ENCODE measurements at regions not wholly inside any gene's neighbourhood (a gene's known extent, or its start where the extent isn't known, plus 50 kb on each side); places are given as distances from the start of the nearest gene placed in this dataset.

DNA sequence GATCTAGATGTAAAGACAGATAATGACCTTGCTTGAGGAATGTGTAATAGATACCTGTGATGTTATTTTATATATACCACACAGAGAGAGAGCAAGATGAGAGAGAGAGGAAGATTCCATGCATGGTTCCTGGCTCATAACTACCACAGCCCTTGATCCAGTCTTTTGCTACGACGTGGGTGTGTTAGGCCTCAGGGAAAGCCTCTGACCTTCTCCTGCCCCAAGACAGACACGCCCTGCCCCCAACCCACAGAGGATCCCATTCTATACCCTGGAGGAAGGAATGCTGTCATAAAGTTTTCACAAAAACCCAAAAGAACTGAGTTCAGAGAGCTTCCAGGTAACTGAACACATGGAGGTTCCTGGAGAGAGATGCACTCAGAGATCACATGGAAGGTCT lies 193.1 kb downstream of the ZEB2 start:
- TF ChIP-seq, protein P1, sequence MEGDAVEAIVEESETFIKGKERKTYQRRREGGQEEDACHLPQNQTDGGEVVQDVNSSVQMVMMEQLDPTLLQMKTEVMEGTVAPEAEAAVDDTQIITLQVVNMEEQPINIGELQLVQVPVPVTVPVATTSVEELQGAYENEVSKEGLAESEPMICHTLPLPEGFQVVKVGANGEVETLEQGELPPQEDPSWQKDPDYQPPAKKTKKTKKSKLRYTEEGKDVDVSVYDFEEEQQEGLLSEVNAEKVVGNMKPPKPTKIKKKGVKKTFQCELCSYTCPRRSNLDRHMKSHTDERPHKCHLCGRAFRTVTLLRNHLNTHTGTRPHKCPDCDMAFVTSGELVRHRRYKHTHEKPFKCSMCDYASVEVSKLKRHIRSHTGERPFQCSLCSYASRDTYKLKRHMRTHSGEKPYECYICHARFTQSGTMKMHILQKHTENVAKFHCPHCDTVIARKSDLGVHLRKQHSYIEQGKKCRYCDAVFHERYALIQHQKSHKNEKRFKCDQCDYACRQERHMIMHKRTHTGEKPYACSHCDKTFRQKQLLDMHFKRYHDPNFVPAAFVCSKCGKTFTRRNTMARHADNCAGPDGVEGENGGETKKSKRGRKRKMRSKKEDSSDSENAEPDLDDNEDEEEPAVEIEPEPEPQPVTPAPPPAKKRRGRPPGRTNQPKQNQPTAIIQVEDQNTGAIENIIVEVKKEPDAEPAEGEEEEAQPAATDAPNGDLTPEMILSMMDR (IDR thresholded peaks at IDR 0.05; ENCODE audit: borderline replicate concordance, insufficient read depth, low read depth, low read length), result no peak
- H3K4me3 ChIP-seq (ENCODE audit: low read depth, low read length), result no peak overlapping the region

DNA sequence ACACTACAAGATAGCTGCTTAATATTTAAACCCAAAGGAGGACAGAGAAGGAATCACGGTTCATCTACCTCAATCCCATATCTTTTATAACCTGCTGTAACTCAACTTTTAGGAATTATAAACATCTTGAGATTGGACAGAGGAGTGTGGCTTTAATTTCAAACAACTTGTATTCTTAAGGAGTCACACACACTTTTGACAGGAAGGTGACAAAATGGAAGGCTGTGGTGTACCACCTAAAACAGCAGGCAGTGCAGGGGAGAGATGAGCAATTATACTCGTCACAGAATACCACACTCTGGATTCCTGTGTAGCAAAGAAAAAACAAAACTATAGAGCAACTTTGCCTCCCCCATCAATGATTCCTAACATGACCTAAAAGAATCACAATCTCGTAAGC lies 194.8 kb downstream of the ZEB2 start:
- TF ChIP-seq, protein P1 (IDR thresholded peaks at IDR 0.05; ENCODE audit: borderline replicate concordance, insufficient read depth, low read depth, low read length), result no peak
- H3K4me3 ChIP-seq (ENCODE audit: low read depth, low read length), result no peak overlapping the region

DNA sequence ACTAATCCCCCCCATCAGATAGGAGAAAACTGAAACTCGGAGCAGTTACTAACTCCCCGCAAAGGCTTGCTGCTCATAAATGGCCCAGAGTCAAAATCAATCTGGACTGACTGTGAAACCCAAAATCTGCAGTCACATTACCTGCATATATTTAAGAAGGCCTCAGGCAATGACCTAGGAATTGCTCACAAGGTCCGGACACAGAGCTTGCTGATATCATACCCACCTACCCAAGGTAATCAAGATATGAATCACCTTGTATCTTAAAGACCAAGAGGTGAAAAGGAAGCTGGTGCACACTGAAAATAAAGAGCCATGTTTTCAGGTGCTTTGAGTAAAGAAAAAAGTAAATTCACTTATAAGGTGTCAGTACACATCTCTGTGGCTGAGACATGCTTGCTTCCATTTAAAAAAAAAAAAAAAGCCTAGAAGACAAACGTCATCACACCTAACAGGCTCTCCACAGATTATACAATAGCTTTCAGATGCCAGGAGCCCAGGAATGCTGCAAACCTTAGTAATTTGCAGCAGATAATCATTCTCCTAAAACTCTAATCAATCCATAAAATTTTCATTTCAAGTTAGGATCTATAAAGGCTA lies 195.4 kb downstream of the ZEB2 start:
- TF ChIP-seq, protein P1 (IDR thresholded peaks at IDR 0.05; ENCODE audit: borderline replicate concordance, insufficient read depth, low read depth, low read length), result no peak
- H3K4me3 ChIP-seq (ENCODE audit: low read depth, low read length), result no peak overlapping the region

DNA sequence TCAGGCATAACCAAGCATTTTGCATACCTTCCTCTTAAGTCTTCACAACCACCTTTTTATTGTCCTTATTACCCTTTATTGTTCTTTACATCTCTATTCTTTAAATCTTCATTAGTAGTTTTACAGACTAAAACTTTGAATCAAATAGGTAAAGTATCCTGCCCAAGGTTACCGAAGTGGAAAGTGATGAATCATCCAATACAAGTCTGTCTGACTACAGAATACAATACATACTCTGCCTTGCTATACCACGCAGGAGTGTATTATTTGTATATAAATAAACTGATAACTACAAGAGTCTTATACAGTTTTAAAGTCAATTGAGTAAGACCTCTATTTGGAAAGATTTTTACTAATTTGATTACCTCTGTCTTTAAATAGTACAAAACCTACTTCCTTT lies 196.0 kb downstream of the ZEB2 start:
- no peak overlapping the region for H3K4me3 ChIP-seq (ENCODE audit: low read depth, low read length)
- TF ChIP-seq, protein P1 (IDR thresholded peaks at IDR 0.05; ENCODE audit: borderline replicate concordance, insufficient read depth, low read depth, low read length), result no peak

DNA sequence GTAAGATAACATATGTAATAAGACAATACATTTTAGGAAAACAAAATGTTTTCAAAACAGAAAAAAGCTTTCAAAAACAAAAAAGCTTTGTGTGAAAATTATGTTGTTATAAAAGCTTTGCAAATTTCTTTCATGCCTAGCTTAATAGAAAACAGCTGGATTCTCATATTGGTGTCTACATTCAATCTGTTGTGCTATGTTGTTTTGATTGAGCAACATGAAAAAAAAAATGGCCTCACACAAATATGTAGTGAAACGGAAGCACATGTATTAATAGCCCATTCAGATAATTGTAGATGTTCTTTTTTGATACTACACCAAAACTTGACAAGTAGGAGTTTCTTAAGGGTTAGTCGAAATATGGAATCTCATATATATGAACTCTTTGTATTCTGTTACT lies 197.5 kb downstream of the ZEB2 start:
- H3K4me3 ChIP-seq (ENCODE audit: low read depth, low read length), result no peak overlapping the region
- TF ChIP-seq, protein P1 (IDR thresholded peaks at IDR 0.05; ENCODE audit: borderline replicate concordance, insufficient read depth, low read depth, low read length), result no peak

DNA sequence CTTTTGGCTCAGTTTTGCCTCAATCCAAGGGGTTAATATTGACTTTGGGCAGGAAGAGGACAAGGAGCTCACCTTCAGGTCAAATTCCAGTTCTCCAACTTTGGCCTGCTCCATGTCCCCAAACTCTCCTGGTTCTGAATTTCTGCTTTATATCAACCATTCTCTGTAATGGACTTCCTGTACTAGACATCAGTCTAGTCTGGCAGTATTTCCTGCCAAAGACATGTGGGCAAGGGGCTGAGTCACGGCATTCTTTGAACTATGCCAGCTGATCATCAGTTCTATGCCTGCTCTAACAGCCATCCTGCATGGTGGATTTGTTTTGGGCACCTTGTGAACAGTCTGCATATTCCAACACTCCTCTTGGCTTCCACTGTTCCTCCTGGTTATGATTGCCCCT lies 199.4 kb downstream of the ZEB2 start:
- TF ChIP-seq, protein P1 (IDR thresholded peaks at IDR 0.05; ENCODE audit: borderline replicate concordance, insufficient read depth, low read depth, low read length), result no peak
- no peak overlapping the region for H3K4me3 ChIP-seq (ENCODE audit: low read depth, low read length)

DNA sequence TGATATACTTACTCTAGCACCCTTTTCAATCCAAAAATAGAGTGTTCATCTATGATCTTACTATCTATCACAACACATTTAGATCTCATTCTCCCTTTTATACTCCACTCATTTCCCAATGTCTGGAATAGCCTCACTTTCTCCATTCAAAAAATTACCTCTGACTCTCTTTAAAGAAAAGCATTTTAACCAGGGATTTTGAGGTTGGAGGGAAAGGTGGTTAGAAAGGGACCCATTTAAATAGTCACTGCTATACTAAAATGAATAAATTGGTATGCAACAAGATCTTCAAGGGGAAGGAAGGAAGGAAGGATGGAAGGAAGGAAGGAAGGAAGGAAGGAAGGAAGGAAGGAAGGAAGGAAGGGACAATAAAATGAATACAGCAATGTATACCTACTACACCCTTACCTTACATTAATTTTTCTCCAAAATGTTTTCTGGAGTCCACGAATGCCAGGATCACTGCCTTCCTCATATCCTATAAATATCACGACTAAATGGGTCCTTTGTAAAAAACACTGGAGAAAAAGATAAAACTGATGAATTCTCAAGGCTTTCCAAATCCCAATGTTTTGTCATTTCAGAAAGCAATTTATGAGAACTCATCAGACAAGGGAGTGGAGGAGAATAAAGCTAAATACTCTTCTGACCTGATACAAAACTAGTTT lies 202.7 kb downstream of the ZEB2 start:
- no peak overlapping the region for H3K4me3 ChIP-seq (ENCODE audit: low read depth, low read length)
- TF ChIP-seq, protein P1 (IDR thresholded peaks at IDR 0.05; ENCODE audit: borderline replicate concordance, insufficient read depth, low read depth, low read length), result no peak
